Endodermal cell (in vitro differentiated cells): ENCODE measurements at regions not wholly inside any gene's neighbourhood (a gene's known extent, or its start where the extent isn't known, plus 50 kb on each side); places are given as distances from the start of the nearest gene placed in this dataset.

ENCODE experiments used
- DNase-seq: peaks from one replicate; pipeline ENCODE4 v3.0.0-alpha.2; 2017
- H3K27ac ChIP-seq: 2 replicates; pipeline ENCODE4 v1.5.1; 2013; ENCODE audit warnings: mild to moderate bottlenecking, low read depth, low read length, moderate library complexity
- H3K27me3 ChIP-seq: 2 replicates; pipeline ENCODE4 v1.6.1; 2013; ENCODE audit warnings: mild to moderate bottlenecking, low read length, moderate library complexity; ENCODE audit not compliant: insufficient read depth, control insufficient read depth, poor library complexity, severe bottlenecking
- H3K36me3 ChIP-seq: 2 replicates; pipeline ENCODE4 v1.7.0; 2013; ENCODE audit warnings: mild to moderate bottlenecking, low read length, moderate library complexity; ENCODE audit not compliant: control insufficient read depth, insufficient read depth
- H3K4me1 ChIP-seq: one replicate; pipeline ENCODE4 v1.7.0; 2013; ENCODE audit warnings: low read length; ENCODE audit not compliant: control insufficient read depth, insufficient read depth
- H3K4me3 ChIP-seq: 2 replicates; pipeline ENCODE4 v1.5.1; 2013; ENCODE audit warnings: mild to moderate bottlenecking, low read length, moderate library complexity
- H3K9ac ChIP-seq: 2 replicates; pipeline ENCODE4 v1.6.1; 2013; ENCODE audit warnings: mild to moderate bottlenecking, low read length, moderate library complexity; ENCODE audit not compliant: poor library complexity, severe bottlenecking; ENCODE audit errors: extremely low read depth
- H3K9me3 ChIP-seq: 2 replicates; pipeline ENCODE4 v1.6.1; 2013; ENCODE audit warnings: mild to moderate bottlenecking, low read length, moderate library complexity; ENCODE audit not compliant: control insufficient read depth
- H3K27ac Mint-ChIP-seq: 2 replicates; pipeline ENCODE4 v1.8.0; 2020; ENCODE audit warnings: mixed read lengths
- H3K27me3 Mint-ChIP-seq: 2 replicates; pipeline ENCODE4 v1.8.0; 2021; ENCODE audit warnings: mild to moderate bottlenecking, mixed read lengths; ENCODE audit not compliant: insufficient read depth
- H3K36me3 Mint-ChIP-seq: 2 replicates; pipeline ENCODE4 v1.8.0; 2020; ENCODE audit warnings: low read depth, mixed read lengths
- H3K4me1 Mint-ChIP-seq: 2 replicates; pipeline ENCODE4 v1.8.0; 2020; ENCODE audit warnings: mixed read lengths
- H3K4me3 Mint-ChIP-seq: 2 replicates; pipeline ENCODE4 v1.8.0; 2020; ENCODE audit warnings: mild to moderate bottlenecking, moderate library complexity, mixed read lengths
- H3K9me3 Mint-ChIP-seq: 2 replicates; pipeline ENCODE4 v1.8.0; 2020; ENCODE audit warnings: mild to moderate bottlenecking, mixed read lengths
- CTCF ChIP-seq: fragments of 200-600 bp; sonication (generic); conservative IDR thresholded peaks from 2 replicates; pipeline ENCODE4 v1.5.0; 2021; ENCODE audit warnings: antibody characterized with exemption, mild to moderate bottlenecking
- WGBS, 2 experiments: methylation state at CpG; one replicate each; pipeline versions ENCODE4 v1.1.5 to v1.1.7; 2013; ENCODE audit warnings: missing lambda C conversion rate in 2 of 2, mixed read lengths in 1 of 2; ENCODE audit not compliant: insufficient coverage in 1 of 2, insufficient read length in 1 of 2; 5-methylcytosine and 5-hydroxymethylcytosine counted together

- Mint-ChIP-seq H3K4me1 (peaks cover 8% of the 10 kb centered on the region), H3K4me3 (no peak overlapping the region), H3K9me3 (no peaks in the 10 kb centered on the region), H3K27me3 (no peaks in the 10 kb centered on the region), H3K36me3 (no peaks in the 10 kb centered on the region), H3K27ac (no peak overlapping the region)
- peaks cover 13% of the 10 kb centered on the region for H3K27me3 ChIP-seq
- H3K36me3 ChIP-seq: no peaks in the 10 kb centered on the region
- WGBS, 2 experiments: 44 to 53% methylated on average over 5 to 6 of the region's 6 CpGs
- TF ChIP-seq CTCF: no peak
- H3K4me3 ChIP-seq: no peak overlapping the region
- DNase-seq: peak; percentile 88
- no peak overlapping the region for H3K9ac ChIP-seq
- no peaks in the 10 kb centered on the region for H3K9me3 ChIP-seq
- no peak overlapping the region for H3K27ac ChIP-seq
- peaks cover 3% of the 10 kb centered on the region for H3K4me1 ChIP-seq
Measured at GRCh38 chr20:52746190-52746589, 226.0 kb upstream of the TSHZ2 start.

- TF ChIP-seq CTCF: no peak
- WGBS, 2 experiments: 90 to 93% methylated on average over 2 to 3 of the region's 3 CpGs
- no peak overlapping the region for H3K27ac ChIP-seq
- H3K27me3 ChIP-seq: peaks cover 13% of the 10 kb centered on the region
- no peaks in the 10 kb centered on the region for H3K9me3 Mint-ChIP-seq
- no peak overlapping the region for H3K9ac ChIP-seq
- H3K27me3 Mint-ChIP-seq: no peaks in the 10 kb centered on the region
- H3K36me3 Mint-ChIP-seq: no peaks in the 10 kb centered on the region
- no peak overlapping the region for H3K27ac Mint-ChIP-seq
- H3K36me3 ChIP-seq: no peaks in the 10 kb centered on the region
- no peak overlapping the region for H3K4me3 ChIP-seq
- no peak overlapping the region for H3K4me3 Mint-ChIP-seq
- H3K4me1 Mint-ChIP-seq: peaks cover 8% of the 10 kb centered on the region
- no peak for DNase-seq
- H3K4me1 ChIP-seq: peaks cover 3% of the 10 kb centered on the region
- no peaks in the 10 kb centered on the region for H3K9me3 ChIP-seq
Measured at GRCh38 chr20:52744441-52744840, 227.7 kb upstream of the TSHZ2 start.

GRCh38 chr20:52738081-52738480 is 234.1 kb upstream of the TSHZ2 start:
- H3K27ac ChIP-seq: no peak overlapping the region
- peaks cover 2% of the 10 kb centered on the region for H3K27me3 Mint-ChIP-seq

More at GRCh38 chr20:52738081-52738480, 234.1 kb upstream of the TSHZ2 start:
- 91 to 99% methylated on average over 5 to 6 of the region's 6 CpGs for WGBS, 2 experiments
- no peaks in the 10 kb centered on the region for H3K9me3 ChIP-seq
- Mint-ChIP-seq H3K36me3 (no peaks in the 10 kb centered on the region), H3K27ac (no peak overlapping the region), H3K4me1 (peaks cover 7% of the 10 kb centered on the region), H3K4me3 (no peak overlapping the region), H3K9me3 (no peaks in the 10 kb centered on the region)
- H3K27me3 ChIP-seq: no peaks in the 10 kb centered on the region
- no peaks in the 10 kb centered on the region for H3K36me3 ChIP-seq
- no peak overlapping the region for H3K9ac ChIP-seq
- no peaks in the 10 kb centered on the region for H3K4me1 ChIP-seq
- H3K4me3 ChIP-seq: no peak overlapping the region
- no peak for DNase-seq
- no peak for TF ChIP-seq CTCF
